ENCODE measurements at regions not wholly inside any gene's neighbourhood (a gene's known extent, or its start where the extent isn't known, plus 50 kb on each side); places are given as distances from the start of the nearest gene placed in this dataset.
A peak's percentile ranks its signal among the peaks of the same experiment; 100 is the strongest.
"Not testable (repeated sequence)": the region's sequence is repeated elsewhere in the genome, so short reads cannot be mapped to it uniquely, and the experiment has no call there.

- DNase-seq, result no peak
- no peaks in the 10 kb centered on the region for H3K36me3 ChIP-seq (replicated peaks; ENCODE audit: control insufficient read depth, insufficient read depth, low read length)
- H3K27me3 ChIP-seq (ENCODE audit: control insufficient read depth, insufficient read depth, low read length), result no peaks in the 10 kb centered on the region
- H3K4me3 ChIP-seq (ENCODE audit: insufficient read depth, low read depth, low read length), result no peak overlapping the region
Observed at GRCh38 chr7:49563693-49564378, 209.6 kb upstream of the VWC2 start.

- no peaks in the 10 kb centered on the region for H3K27me3 ChIP-seq (ENCODE audit: control insufficient read depth, insufficient read depth, low read length)
- no peaks in the 10 kb centered on the region for H3K36me3 ChIP-seq (replicated peaks; ENCODE audit: control insufficient read depth, insufficient read depth, low read length)
- no peak for DNase-seq
- no peak overlapping the region for H3K4me3 ChIP-seq (ENCODE audit: insufficient read depth, low read depth, low read length)
Observed at GRCh38 chr7:49564379-49564714, 209.1 kb upstream of the VWC2 start.

- H3K36me3 ChIP-seq (replicated peaks; ENCODE audit: control insufficient read depth, insufficient read depth, low read length), result no peaks in the 10 kb centered on the region
- DNase-seq, result no peak
- H3K27me3 ChIP-seq (ENCODE audit: control insufficient read depth, insufficient read depth, low read length), result no peaks in the 10 kb centered on the region
- no peak overlapping the region for H3K4me3 ChIP-seq (ENCODE audit: insufficient read depth, low read depth, low read length)
Observed at GRCh38 chr7:49577576-49577975, 195.9 kb upstream of the VWC2 start.

- DNase-seq, result peak; percentile 8
- H3K4me3 ChIP-seq (ENCODE audit: insufficient read depth, low read depth, low read length), result no peak overlapping the region
- H3K27me3 ChIP-seq (ENCODE audit: control insufficient read depth, insufficient read depth, low read length), result no peaks in the 10 kb centered on the region
- no peaks in the 10 kb centered on the region for H3K36me3 ChIP-seq (replicated peaks; ENCODE audit: control insufficient read depth, insufficient read depth, low read length)
Observed at GRCh38 chr7:49579408-49579807, 194.0 kb upstream of the VWC2 start.

- Histone ChIP-seq H3K27me3 (ENCODE audit: control insufficient read depth, insufficient read depth, low read length) (no peaks in the 10 kb centered on the region), H3K4me3 (ENCODE audit: insufficient read depth, low read depth, low read length) (no peak overlapping the region), H3K36me3 (replicated peaks; ENCODE audit: control insufficient read depth, insufficient read depth, low read length) (no peaks in the 10 kb centered on the region)
- DNase-seq, result peak; percentile 69
Observed at GRCh38 chr7:49580000-49580399, 193.4 kb upstream of the VWC2 start.

- no peaks in the 10 kb centered on the region for H3K36me3 ChIP-seq (replicated peaks; ENCODE audit: control insufficient read depth, insufficient read depth, low read length)
- no peak for DNase-seq
- H3K4me3 ChIP-seq (ENCODE audit: insufficient read depth, low read depth, low read length), result no peak overlapping the region
- H3K27me3 ChIP-seq (ENCODE audit: control insufficient read depth, insufficient read depth, low read length), result no peaks in the 10 kb centered on the region
Observed at GRCh38 chr7:49580761-49581160, 192.7 kb upstream of the VWC2 start.

- no peaks in the 10 kb centered on the region for H3K27me3 ChIP-seq (ENCODE audit: control insufficient read depth, insufficient read depth, low read length)
- no peak overlapping the region for H3K4me3 ChIP-seq (ENCODE audit: insufficient read depth, low read depth, low read length)
- DNase-seq, result no peak
Observed at GRCh38 chr7:49583440-49583839, 190.0 kb upstream of the VWC2 start.

GRCh38 chr7:49596701-49597491, 176.5 kb upstream of the VWC2 start:
- no peaks in the 10 kb centered on the region for H3K27me3 ChIP-seq (ENCODE audit: control insufficient read depth, insufficient read depth, low read length)
- no peak for DNase-seq

More at GRCh38 chr7:49583440-49583839, 190.0 kb upstream of the VWC2 start:
- H3K36me3 ChIP-seq (replicated peaks; ENCODE audit: control insufficient read depth, insufficient read depth, low read length), result no peaks in the 10 kb centered on the region

GRCh38 chr7:49597805-49598204, 175.6 kb upstream of the VWC2 start:
- H3K36me3 ChIP-seq (replicated peaks; ENCODE audit: control insufficient read depth, insufficient read depth, low read length), result no peaks in the 10 kb centered on the region
- DNase-seq, result no peak
- no peaks in the 10 kb centered on the region for H3K27me3 ChIP-seq (ENCODE audit: control insufficient read depth, insufficient read depth, low read length)
- no peak overlapping the region for H3K4me3 ChIP-seq (ENCODE audit: insufficient read depth, low read depth, low read length)

More at GRCh38 chr7:49596701-49597491, 176.5 kb upstream of the VWC2 start:
- H3K4me3 ChIP-seq (ENCODE audit: insufficient read depth, low read depth, low read length), result no peak overlapping the region
- H3K36me3 ChIP-seq (replicated peaks; ENCODE audit: control insufficient read depth, insufficient read depth, low read length), result no peaks in the 10 kb centered on the region

- Histone ChIP-seq H3K4me3 (ENCODE audit: insufficient read depth, low read depth, low read length) (no peak overlapping the region), H3K36me3 (replicated peaks; ENCODE audit: control insufficient read depth, insufficient read depth, low read length) (no peaks in the 10 kb centered on the region), H3K27me3 (ENCODE audit: control insufficient read depth, insufficient read depth, low read length) (no peaks in the 10 kb centered on the region)
- DNase-seq, result no peak
Observed at GRCh38 chr7:49611951-49612350, 161.5 kb upstream of the VWC2 start.

GRCh38 chr7:49613759-49614158, 159.7 kb upstream of the VWC2 start:
- Histone ChIP-seq H3K27me3 (ENCODE audit: control insufficient read depth, insufficient read depth, low read length) (no peaks in the 10 kb centered on the region), H3K36me3 (replicated peaks; ENCODE audit: control insufficient read depth, insufficient read depth, low read length) (no peaks in the 10 kb centered on the region), H3K4me3 (ENCODE audit: insufficient read depth, low read depth, low read length) (no peak overlapping the region)
- no peak for DNase-seq

GRCh38 chr7:49614974-49615373, 158.5 kb upstream of the VWC2 start:
- not testable (repeated sequence) for H3K36me3 ChIP-seq (replicated peaks; ENCODE audit: control insufficient read depth, insufficient read depth, low read length); H3K4me3 ChIP-seq (ENCODE audit: insufficient read depth, low read depth, low read length); H3K27me3 ChIP-seq (ENCODE audit: control insufficient read depth, insufficient read depth, low read length); DNase-seq

- Histone ChIP-seq H3K27me3 (ENCODE audit: control insufficient read depth, insufficient read depth, low read length) (no peaks in the 10 kb centered on the region), H3K4me3 (ENCODE audit: insufficient read depth, low read depth, low read length) (no peak overlapping the region), H3K36me3 (replicated peaks; ENCODE audit: control insufficient read depth, insufficient read depth, low read length) (no peaks in the 10 kb centered on the region)
- no peak for DNase-seq
Observed at GRCh38 chr7:49618028-49618427, 155.4 kb upstream of the VWC2 start.

GRCh38 chr7:49623943-49624342, 149.5 kb upstream of the VWC2 start:
- Histone ChIP-seq H3K4me3 (ENCODE audit: insufficient read depth, low read depth, low read length) (no peak overlapping the region), H3K27me3 (ENCODE audit: control insufficient read depth, insufficient read depth, low read length) (no peaks in the 10 kb centered on the region), H3K36me3 (replicated peaks; ENCODE audit: control insufficient read depth, insufficient read depth, low read length) (no peaks in the 10 kb centered on the region)
- no peak for DNase-seq

GRCh38 chr7:49624611-49625010, 148.8 kb upstream of the VWC2 start:
- no peaks in the 10 kb centered on the region for H3K36me3 ChIP-seq (replicated peaks; ENCODE audit: control insufficient read depth, insufficient read depth, low read length)
- no peak overlapping the region for H3K4me3 ChIP-seq (ENCODE audit: insufficient read depth, low read depth, low read length)
- H3K27me3 ChIP-seq (ENCODE audit: control insufficient read depth, insufficient read depth, low read length), result no peaks in the 10 kb centered on the region
- no peak for DNase-seq

Data from H7 (cell line).